Adrenal gland (tissue), 5 donors: ENCODE measurements at regions not wholly inside any gene's neighbourhood (a gene's known extent, or its start where the extent isn't known, plus 50 kb on each side); places are given as distances from the start of the nearest gene placed in this dataset.

Source experiments
- POLR2A ChIP-seq, 2 donors: fragments of 450-650 bp; IDR thresholded peaks; one replicate each; pipeline ENCODE4 v1.6.1; 2017; ENCODE audit warnings: antibody characterized with exemption in 2 of 2, mild to moderate bottlenecking in 2 of 2, moderate library complexity in 1 of 2
- TF ChIP-seq, protein P1 (sequence below), 6 experiments: fragments of 450-650 bp in 4 of 6; fragments of 200-600 bp in 2 of 6; sonication (generic) in 1 of 6; IDR thresholded peaks; 1 replicate in 5 of 6; 2 replicates in 1 of 6; pipeline versions ENCODE4 v1.5.1 to v1.8.0; 2016 to 2021; ENCODE audit warnings: antibody characterized with exemption in 6 of 6, mild to moderate bottlenecking in 2 of 6, moderate library complexity in 1 of 6
- donor health status: DM: no; HTN: no; CAD: no.

DNA sequence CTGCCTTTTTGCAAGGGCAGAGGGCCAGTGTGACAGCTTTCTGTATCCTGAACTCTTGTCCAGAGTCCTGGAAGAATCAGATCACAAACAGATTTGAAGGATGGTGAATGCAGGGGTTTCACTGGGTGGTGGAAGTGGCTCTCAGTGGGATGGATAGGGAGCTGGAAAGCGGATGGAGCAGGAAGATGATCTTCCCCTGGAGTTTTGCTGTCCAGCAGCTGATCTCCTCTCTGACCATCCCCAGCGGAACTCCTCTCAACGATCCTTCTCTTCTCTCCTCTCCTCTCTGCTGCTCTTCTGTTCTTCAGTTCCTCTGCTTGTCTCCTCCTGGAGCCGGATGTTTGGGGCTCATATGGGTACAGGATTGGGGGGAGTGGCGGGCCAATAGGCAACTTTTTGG, 108.3 kb upstream of the HMHB1 start:
- TF ChIP-seq, protein P1, sequence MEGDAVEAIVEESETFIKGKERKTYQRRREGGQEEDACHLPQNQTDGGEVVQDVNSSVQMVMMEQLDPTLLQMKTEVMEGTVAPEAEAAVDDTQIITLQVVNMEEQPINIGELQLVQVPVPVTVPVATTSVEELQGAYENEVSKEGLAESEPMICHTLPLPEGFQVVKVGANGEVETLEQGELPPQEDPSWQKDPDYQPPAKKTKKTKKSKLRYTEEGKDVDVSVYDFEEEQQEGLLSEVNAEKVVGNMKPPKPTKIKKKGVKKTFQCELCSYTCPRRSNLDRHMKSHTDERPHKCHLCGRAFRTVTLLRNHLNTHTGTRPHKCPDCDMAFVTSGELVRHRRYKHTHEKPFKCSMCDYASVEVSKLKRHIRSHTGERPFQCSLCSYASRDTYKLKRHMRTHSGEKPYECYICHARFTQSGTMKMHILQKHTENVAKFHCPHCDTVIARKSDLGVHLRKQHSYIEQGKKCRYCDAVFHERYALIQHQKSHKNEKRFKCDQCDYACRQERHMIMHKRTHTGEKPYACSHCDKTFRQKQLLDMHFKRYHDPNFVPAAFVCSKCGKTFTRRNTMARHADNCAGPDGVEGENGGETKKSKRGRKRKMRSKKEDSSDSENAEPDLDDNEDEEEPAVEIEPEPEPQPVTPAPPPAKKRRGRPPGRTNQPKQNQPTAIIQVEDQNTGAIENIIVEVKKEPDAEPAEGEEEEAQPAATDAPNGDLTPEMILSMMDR (IDR thresholded peaks at IDR 0.05) = no peak
- TF ChIP-seq POLR2A (IDR thresholded peaks at IDR 0.05) = no peak
